Posterior cingulate gyrus (tissue), 11 donors: ENCODE measurements at regions not wholly inside any gene's neighbourhood (a gene's known extent, or its start where the extent isn't known, plus 50 kb on each side); places are given as distances from the start of the nearest gene placed in this dataset.

Source experiments
- DNase-seq, 10 donors: peaks; one replicate each; pipeline versions ENCODE4 v3.0.0 to v3.0.0-alpha.2; 2020 to 2021; ENCODE audit warnings: mixed read lengths in 3 of 10
- intact Hi-C: fragments of 100-400 bp; cut with DNase I; formaldehyde crosslinking; loops from one replicate; pipeline ENCODE4 v1.15.1; 2023

DNA sequence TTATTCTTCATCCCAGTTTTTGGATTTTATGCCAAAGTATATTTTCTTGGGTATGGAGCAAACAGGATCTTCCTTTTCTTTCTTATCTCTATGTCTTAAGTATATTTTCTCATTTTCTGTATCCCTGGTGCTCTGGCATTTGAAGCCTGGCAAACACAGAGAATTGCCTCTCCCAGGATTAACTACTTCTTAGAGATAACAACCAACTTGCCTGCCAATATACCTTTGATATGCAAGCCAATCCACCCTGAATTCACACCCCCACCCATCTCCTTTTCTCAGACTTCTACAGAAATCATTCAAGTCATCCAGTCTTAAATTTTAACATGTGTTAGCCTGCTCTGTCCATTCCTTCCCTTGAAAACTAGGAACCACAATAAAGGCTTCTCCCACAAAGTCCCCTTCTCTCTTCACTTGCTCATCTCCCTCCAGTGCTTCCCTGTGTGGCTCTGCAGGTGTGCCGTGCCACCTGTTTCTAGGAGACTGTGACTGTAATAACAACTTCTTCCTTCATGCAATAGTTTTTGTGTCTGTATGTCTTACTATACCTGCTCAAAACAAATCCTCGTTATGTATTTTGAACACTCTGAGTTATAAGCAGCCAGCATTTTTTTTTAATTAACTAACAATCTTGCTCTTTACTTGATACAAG is 649.7 kb upstream of the RIOK2 start:
- DNase-seq, result no peak
- intact Hi-C loops, result no loop called here

DNA sequence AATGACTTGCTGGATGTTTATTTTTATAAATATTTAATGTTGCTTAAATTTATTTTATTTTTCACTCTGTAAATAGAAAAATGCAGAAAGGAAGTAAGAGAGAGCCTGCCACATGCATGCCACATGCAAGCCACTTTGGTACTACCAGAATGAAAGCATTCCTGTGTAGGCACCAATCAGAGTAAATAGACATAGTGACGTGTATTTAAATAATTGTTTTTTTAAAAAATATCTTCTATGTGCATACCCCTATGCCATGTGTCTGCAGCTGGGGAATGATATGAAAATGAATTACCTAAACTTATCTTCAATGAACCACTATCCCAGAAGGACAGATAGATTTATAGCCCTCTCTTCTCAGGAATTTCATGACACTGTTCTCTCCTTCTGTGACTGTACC is 651.5 kb upstream of the RIOK2 start:
- intact Hi-C loops, result no loop called here
- no peak for DNase-seq

DNA sequence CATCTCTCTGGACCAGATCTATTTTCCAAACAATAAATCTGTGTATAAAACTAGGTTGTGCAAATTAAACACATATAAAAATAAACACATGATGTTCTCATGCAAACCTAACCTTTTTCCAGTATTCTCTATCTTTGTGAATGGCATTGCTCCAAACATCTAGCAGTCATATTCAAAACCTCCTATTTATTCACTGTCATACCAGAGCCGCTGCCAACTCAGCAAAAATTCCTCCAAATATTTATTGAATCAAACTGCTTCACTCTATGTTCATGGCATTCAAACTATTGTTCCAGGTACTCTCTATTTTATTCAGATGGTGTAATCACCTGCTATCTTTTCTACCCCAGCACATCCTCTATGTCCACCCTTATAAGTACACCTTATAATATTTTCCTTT is 652.1 kb upstream of the RIOK2 start:
- intact Hi-C loops, result no loop called here
- no peak for DNase-seq

GRCh38 chr5:97836816-97837215 is 653.8 kb upstream of the RIOK2 start:
- intact Hi-C loops, result no loop called here
- no peak for DNase-seq

GRCh38 chr5:97838214-97838613 is 655.2 kb upstream of the RIOK2 start:
- intact Hi-C loops, result no loop called here
- DNase-seq, result no peak

- intact Hi-C loops, result no loop called here
- DNase-seq, result no peak
Measured at GRCh38 chr5:97839341-97840086, 656.5 kb upstream of the RIOK2 start.

DNA sequence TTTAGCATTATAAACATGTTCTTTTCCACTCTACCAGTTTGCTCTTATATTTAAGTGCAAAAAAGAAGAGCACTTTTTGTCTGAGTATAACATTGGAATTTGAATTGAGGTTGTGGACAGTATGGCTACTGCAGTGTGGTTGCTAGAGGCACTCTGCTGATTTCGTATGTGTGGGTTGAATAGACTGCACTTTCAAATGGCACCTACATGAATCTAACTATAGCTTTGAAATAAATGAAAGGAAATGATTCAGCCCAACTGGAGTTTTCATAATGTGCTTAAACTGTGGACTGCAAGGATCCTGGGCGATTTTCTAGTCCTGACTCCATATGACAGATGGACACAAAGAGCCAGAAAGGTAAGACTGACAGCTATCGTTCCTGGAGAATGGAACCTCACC is 657.6 kb upstream of the RIOK2 start:
- intact Hi-C loops, result no loop called here
- no peak for DNase-seq

DNA sequence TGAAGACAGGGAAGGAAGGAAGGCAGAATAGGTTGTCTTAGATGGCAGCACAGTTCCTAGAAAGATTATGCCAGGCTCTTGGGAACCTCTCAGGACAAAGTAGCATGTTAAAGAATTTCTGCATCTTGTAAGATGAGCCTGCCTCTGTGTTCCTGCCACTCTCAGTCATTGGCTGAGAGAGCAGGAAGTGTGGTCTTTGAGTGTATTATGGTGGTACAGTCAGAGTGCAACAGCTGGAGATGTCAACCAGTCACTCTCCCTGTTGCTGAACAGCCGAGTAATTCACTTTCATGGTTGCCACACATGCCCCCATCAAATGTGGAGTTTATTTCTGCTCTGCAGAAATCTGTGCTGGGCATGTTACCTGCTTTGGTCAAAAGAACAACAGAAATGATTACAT is 659.6 kb upstream of the RIOK2 start:
- intact Hi-C loops, result no loop called here
- no peak for DNase-seq

GRCh38 chr5:97844797-97845196 is 661.8 kb upstream of the RIOK2 start:
- intact Hi-C loops, result no loop called here
- DNase-seq, result no peak

DNA sequence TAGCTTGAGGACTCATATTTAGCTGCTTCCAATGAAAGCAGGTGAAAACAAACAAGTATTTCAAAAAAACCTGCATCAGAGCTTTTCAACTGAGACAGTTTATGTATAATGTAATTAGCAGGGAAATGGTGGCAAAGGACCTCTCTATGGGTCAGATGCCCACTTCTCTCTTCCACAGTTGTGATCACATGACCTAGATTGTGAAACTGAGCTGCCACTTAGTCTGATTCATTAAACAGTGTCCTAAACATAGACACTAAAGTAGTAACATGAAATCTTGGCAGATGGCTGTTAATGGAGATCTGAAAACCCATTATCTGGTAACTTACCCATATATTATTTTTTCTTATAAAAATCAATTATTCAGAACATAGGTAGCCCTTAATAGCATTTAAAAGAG is 663.6 kb upstream of the RIOK2 start:
- intact Hi-C loops, result no loop called here
- DNase-seq, result no peak

DNA sequence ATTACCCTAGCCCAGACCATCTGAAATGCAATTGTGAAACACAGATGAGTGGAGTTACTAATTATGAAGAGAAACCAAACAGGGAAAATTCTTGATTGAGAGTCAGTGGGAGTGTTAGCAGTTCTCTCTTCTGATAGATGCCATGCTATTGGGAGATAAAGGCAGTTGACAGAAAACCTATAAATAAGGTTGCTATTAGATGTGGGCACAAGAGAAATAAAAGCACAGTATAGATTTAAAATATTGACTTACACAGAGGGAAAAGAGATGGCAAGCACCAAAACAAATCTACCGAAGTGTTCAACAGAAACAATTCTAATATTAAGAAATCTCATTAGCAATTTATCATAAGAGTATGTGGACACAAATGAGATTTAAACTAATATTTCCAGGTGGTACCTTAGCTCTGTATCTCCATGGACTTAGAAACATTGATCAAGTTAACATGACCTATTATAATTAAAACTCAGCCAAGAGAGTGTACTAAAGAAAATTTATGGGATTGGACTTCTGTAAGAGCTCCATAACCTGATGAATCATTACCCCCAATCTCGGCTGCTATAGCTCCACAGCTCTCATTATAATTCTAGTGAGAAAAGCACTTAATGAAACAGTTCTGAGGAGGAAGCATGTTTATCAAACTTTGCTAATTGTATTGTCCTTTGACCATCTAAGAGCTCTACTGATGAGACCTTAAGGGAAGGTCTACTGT is 665.0 kb upstream of the RIOK2 start:
- intact Hi-C loops, result no loop called here

DNA sequence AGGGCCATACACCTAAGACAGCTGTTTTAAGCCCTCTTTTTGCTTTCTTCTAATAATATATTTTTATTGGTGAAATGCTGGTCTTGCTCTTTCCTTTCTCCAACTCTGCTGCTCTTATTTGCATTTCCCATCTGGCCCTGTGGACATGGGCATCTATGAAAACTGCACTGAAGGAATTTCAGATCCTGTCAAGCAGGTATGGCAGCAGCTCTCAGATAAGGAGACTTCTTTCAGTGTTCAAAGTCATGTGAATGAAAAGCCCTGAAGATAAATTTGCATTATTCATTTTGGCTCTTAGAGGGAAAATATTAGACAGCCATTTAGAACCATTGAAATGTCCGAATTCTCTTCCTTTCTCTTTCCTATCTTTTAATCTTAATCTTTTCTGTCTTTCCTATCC is 668.0 kb upstream of the RIOK2 start:
- intact Hi-C loops, result no loop called here
- no peak for DNase-seq

More for the DNA sequence above, 665.0 kb upstream of the RIOK2 start:
- no peak for DNase-seq

DNA sequence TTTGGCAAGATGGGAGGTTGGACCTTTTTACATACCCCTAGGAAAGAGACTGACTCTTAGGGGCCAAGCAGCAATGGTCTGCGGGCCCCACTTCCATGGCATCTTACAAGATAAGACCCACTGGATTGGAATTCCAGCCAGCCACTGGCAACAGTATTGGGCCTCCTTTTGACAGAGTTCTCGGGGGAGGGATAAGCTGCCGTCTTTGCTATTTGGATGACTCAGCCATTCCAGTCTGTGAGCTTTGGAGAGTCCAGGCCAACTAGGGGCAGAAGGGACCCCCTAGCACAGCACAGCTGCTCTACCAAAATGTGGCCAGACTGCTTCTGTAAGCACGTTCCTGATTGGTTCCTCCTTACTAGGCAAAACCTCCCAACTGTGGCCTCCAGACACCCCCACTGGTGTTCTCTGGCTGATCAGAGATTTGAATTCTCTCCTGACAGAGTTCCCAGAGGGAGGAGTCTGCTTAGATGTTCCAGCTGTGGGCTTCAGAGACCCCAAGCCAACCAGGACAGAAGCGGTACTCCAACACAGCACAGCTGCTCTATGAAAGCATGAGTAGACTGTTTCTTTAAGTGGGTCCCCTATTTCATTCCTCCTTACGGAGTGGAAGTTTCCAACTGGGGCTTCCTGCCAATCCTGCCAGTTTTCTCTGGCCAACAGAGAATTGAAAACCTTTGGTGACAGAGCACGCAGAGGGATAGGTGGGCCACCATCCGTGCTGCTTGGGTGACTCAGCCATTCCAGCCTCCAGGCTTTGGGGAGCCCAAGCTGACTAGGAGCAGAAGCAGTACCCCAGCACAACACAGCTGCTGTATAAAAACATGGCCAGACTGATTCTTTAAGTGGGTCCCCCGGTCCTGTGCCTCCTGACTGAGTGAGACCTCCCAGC is 672.1 kb upstream of the RIOK2 start:
- intact Hi-C loops, result no loop called here
- DNase-seq, result no peak

DNA sequence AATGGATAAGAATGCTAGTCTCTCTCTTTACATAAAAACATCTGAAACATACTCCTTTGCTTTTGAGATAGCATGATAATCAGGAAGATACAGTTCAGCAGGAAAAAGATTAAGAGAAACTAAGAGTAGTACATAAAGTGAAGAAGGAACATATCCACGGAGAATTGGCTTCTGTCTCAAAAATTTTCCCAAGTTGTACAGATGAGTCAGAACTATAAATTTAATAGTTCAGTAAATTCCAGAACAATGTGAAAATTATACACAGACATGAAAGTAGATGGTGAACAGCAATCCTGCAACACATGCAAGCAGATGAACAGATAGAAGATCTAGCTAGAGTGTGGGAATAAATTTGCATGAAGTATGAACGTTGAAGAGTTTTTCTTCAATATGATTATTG is 691.4 kb upstream of the RIOK2 start:
- intact Hi-C loops, result no loop called here
- DNase-seq, result no peak

- intact Hi-C loops, result no loop called here
- DNase-seq, result no peak
Measured at GRCh38 chr5:97876272-97876671, 693.2 kb upstream of the RIOK2 start.

DNA sequence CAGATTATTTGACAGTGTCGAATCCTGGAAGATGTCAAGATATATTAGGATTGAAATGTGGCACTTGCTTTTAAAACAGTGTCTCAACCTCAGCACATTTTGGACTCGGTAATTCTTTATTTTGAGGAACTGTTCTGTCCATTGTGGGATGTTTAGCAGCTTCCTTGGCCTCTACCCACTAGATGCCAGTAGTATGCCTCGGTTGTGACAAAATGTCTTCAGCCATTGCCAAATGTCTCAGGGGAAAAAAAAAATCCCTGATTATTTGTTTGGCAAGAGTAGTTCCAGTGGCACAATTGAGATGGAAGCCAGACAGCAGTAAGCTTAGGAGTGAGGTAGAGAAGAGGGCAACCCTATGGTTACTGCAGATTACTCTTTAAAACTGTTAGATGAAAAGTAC is 694.5 kb upstream of the RIOK2 start:
- DNase-seq, result peak in 1 of 10 donors; percentile 34
- intact Hi-C loops, result loop anchor here (1.0 kb wide), 1 partner anchor 894 kb away; no protein-coding TSS in a partner anchor

GRCh38 chr5:97888439-97888838 is 705.4 kb upstream of the RIOK2 start:
- no peak for DNase-seq
- intact Hi-C loops, result no loop called here

DNA sequence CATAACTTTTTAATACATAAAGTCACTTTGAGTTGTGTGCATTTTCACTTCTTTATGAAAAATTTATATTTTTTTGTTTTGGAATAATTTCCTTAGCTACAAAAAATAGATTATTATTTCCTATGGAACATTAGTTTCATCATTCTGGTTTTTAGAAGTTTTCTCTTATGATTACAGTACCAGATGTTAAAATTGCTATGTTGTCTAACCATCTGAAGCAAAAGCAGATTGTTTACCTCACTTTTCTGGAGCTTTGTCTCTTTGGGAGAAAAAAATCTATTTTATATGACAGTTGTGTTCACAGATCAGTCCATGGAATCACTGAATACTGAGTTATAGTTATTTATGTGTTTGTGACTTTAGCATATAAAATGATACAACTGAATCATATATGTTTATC is 708.9 kb upstream of the RIOK2 start:
- intact Hi-C loops, result no loop called here
- DNase-seq, result no peak

- DNase-seq, result no peak
- intact Hi-C loops, result no loop called here
Measured at GRCh38 chr5:97903742-97904141, 720.7 kb upstream of the RIOK2 start.

- no peak for DNase-seq
- intact Hi-C loops, result no loop called here
Measured at GRCh38 chr5:97906135-97906534, 723.1 kb upstream of the RIOK2 start.
